ENCODE measurements at regions not wholly inside any gene's neighbourhood (a gene's known extent, or its start where the extent isn't known, plus 50 kb on each side); places are given as distances from the start of the nearest gene placed in this dataset.
A peak's percentile ranks its signal among the peaks of the same experiment; 100 is the strongest.

- no peak for DNase-seq (ENCODE audit: low read depth)
- H3K4me3 ChIP-seq (ENCODE audit: low read length): no peak overlapping the region
- TF ChIP-seq CTCF (conservative IDR thresholded peaks at IDR 0.05; ENCODE audit: low read depth, low read length): no peak
These were observed 838.1 kb upstream of the AGA start for GRCh38 chr4:178280362-178280761.

DNA sequence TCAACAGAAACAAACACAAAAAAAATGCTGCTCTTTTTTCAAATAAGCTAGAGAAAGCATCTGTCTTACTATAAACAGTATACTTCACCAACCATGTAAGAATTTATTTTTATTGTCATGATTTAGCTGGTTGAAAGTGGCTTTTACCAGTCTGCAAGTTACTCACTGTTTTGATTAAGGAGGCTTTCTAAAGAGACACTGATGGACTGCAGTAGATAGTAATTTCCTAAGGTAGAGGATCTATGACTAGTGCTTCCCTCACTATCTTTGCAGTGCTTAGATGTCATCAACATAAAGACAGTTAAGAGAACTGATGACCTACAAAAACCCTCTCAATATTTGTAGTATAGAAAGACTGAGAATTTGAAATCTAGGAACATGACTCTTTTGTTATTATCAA lies 846.2 kb upstream of the AGA start:
- TF ChIP-seq CTCF (conservative IDR thresholded peaks at IDR 0.05; ENCODE audit: low read depth, low read length): no peak
- no peak overlapping the region for H3K4me3 ChIP-seq (ENCODE audit: low read length)
- no peak for DNase-seq (ENCODE audit: low read depth)

DNA sequence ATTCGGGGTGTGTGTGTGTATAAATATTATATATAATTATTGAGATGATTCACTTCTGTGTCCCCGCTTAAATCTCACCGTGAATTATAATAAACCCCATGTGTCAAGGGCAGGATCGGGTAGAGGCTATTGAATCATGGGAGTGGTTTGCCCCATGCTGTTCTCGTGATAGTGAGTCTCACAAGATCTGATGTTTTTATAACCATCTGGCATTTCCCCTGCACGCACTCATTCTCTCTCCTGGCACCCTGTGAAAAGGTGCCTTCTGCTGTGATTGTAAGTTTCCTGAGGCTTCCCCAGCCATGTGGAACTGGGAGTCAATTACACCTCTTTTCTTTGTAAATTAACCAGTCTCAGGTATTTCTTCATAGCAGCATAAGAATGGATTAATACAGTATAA lies 851.4 kb upstream of the AGA start:
- TF ChIP-seq CTCF (conservative IDR thresholded peaks at IDR 0.05; ENCODE audit: low read depth, low read length): no peak
- no peak overlapping the region for H3K4me3 ChIP-seq (ENCODE audit: low read length)
- DNase-seq (ENCODE audit: low read depth): no peak

DNA sequence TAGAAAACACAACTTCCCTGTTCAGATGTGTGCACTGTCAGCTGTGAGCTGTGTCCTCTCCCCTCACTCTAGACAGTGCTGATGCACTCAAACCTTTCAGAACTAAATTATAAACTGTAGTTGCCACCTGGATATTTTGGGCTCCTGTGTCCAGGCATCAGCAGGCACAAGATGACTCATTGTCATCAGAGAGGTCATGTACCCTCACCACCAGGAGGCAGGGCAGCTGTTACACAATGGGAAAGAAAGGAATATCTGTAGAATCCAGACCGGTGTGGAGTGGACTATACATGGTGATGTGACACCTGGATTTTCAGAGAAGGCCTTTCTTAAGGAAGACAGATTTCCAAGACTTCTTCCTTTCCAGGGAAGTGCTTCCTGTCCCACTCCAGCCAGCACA lies 854.4 kb upstream of the AGA start:
- no peak overlapping the region for H3K4me3 ChIP-seq (ENCODE audit: low read length)
- DNase-seq (ENCODE audit: low read depth): no peak
- TF ChIP-seq CTCF (conservative IDR thresholded peaks at IDR 0.05; ENCODE audit: low read depth, low read length): peak; percentile 39

DNA sequence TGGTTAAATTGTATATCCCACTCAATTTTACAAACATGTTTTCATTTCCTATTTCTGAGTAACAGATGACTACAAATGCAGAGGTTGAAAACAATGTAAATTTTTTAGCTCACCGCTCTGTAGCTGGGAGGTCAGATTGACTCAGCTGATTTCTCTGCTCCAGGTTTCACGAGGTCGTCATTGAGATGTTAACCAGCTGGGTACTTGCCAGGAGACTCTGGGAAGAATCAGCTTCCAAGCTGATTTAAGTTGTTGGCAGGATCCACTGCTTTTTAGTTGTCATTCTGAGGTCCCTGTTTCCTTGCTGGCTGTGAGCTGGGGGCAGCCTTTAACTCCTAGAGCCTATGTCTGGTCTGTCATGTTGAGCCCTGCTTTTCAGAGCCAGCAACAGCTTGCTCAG lies 864.3 kb upstream of the AGA start:
- H3K4me3 ChIP-seq (ENCODE audit: low read length): no peak overlapping the region
- peak; percentile 41 for DNase-seq (ENCODE audit: low read depth)
- no peak for TF ChIP-seq CTCF (conservative IDR thresholded peaks at IDR 0.05; ENCODE audit: low read depth, low read length)

- no peak for DNase-seq (ENCODE audit: low read depth)
- no peak for TF ChIP-seq CTCF (conservative IDR thresholded peaks at IDR 0.05; ENCODE audit: low read depth, low read length)
- no peak overlapping the region for H3K4me3 ChIP-seq (ENCODE audit: low read length)
These were observed 867.7 kb upstream of the AGA start for GRCh38 chr4:178309890-178310289.

DNA sequence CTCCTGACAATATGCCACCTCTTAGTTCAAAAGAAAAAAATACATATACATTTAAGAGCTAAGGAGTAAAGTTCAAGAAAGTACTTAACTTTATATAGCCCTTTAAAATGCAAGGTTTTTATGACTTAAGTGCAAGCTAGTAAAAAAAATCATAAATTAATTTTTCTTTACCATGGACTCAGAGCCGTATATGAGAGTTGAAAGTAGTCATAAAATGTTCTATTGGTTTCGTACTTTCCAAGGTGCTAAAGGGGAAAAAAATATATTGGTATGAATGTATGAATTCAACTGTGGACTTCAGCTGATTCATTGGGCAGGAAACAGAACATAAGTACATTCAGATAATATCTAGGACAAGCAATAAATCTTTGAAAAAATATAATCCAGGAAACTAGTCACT lies 869.8 kb upstream of the AGA start:
- no peak for DNase-seq (ENCODE audit: low read depth)
- no peak overlapping the region for H3K4me3 ChIP-seq (ENCODE audit: low read length)
- TF ChIP-seq CTCF (conservative IDR thresholded peaks at IDR 0.05; ENCODE audit: low read depth, low read length): no peak

Measured in retinal pigment epithelial cell (primary cell).